ENCODE measurements at regions not wholly inside any gene's neighbourhood (a gene's known extent, or its start where the extent isn't known, plus 50 kb on each side); places are given as distances from the start of the nearest gene placed in this dataset.

DNA sequence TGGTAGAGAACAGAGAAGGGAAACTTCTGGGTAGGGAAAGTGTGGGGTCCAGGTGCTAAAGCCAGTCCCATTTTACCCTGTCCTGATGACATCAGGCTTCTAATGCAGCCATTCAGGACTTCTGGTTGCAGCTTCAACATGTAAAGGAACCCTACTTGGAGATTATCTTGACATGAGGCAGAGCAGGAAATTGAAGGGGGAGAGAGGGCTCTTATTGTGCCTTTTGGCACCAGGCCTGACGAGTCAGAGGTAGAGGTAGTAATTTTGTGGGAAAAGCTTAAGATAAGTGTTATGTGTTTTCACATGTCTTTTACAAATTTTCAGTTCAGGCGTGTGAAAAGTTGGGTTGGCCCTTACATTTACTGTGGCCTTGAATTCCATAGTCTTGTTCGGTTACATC lies 102.4 kb upstream of the APC start:
- Histone ChIP-seq H3K4me3 (no peak overlapping the region), H4K20me1 (replicated peaks; ENCODE audit: insufficient read depth) (no peaks in the 10 kb centered on the region), H3K79me2 (replicated peaks; ENCODE audit: insufficient read depth) (no peaks in the 10 kb centered on the region), H3K27me3 (ENCODE audit: insufficient read depth) (no peaks in the 10 kb centered on the region), H3K4me1 (ENCODE audit: insufficient read depth) (no peaks in the 10 kb centered on the region), H3K36me3 (ENCODE audit: insufficient read depth) (no peaks in the 10 kb centered on the region), H3K27ac (ENCODE audit: low read depth) (no peak overlapping the region), H3K4me2 (no peak overlapping the region), H3K9me2 (ENCODE audit: insufficient read depth) (0 out of 2 replicates have a peak, but pooled peaks cover 6% of the 10 kb centered on the region), H3F3A (replicated peaks; ENCODE audit: low read depth) (no peaks in the 10 kb centered on the region), H2AFZ (peak overlapping the region; percentile 23; the same call in 1 of the 2 replicates)
- ATAC-seq (no peak), DNase-seq (ENCODE audit: low spot score) (no peak)
- Mint-ChIP-seq H3K4me3 (no peak overlapping the region), H3K27ac (no peak overlapping the region), H3K36me3 (ENCODE audit: low read depth) (peaks cover 10% of the 10 kb centered on the region; the same call in 1 of the 3 replicates), H3K4me1 (peaks cover 3% of the 10 kb centered on the region), H3K27me3 (ENCODE audit: insufficient read depth, low read depth, poor library complexity) (no peaks in the 10 kb centered on the region), H3K9me3 (peaks cover 22% of the 10 kb centered on the region)
- TF ChIP-seq STAT1 (IDR thresholded peaks at IDR 0.05; ENCODE audit: unreplicated experiment), result no peak
- no peak for TF ChIP-seq EZH2 (IDR thresholded peaks at IDR 0.05; ENCODE audit: low read depth, unreplicated experiment)
- TF ChIP-seq CREB1 (CRISPR knock-in tag; IDR thresholded peaks at IDR 0.05; ENCODE audit: low read depth), result no peak
- no peak for TF ChIP-seq ZNF114 (CRISPR knock-in tag; IDR thresholded peaks at IDR 0.05)
- TF ChIP-seq JUNB (IDR thresholded peaks at IDR 0.05; ENCODE audit: unreplicated experiment), result no peak
- no peak for TF ChIP-seq EZH2phosphoT487 (IDR thresholded peaks at IDR 0.05; ENCODE audit: unreplicated experiment)
- TF ChIP-seq, protein P1, sequence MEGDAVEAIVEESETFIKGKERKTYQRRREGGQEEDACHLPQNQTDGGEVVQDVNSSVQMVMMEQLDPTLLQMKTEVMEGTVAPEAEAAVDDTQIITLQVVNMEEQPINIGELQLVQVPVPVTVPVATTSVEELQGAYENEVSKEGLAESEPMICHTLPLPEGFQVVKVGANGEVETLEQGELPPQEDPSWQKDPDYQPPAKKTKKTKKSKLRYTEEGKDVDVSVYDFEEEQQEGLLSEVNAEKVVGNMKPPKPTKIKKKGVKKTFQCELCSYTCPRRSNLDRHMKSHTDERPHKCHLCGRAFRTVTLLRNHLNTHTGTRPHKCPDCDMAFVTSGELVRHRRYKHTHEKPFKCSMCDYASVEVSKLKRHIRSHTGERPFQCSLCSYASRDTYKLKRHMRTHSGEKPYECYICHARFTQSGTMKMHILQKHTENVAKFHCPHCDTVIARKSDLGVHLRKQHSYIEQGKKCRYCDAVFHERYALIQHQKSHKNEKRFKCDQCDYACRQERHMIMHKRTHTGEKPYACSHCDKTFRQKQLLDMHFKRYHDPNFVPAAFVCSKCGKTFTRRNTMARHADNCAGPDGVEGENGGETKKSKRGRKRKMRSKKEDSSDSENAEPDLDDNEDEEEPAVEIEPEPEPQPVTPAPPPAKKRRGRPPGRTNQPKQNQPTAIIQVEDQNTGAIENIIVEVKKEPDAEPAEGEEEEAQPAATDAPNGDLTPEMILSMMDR (conservative IDR thresholded peaks at IDR 0.05; ENCODE audit: low read depth in 2 of 2), result no peak
- TF ChIP-seq, protein P2, sequence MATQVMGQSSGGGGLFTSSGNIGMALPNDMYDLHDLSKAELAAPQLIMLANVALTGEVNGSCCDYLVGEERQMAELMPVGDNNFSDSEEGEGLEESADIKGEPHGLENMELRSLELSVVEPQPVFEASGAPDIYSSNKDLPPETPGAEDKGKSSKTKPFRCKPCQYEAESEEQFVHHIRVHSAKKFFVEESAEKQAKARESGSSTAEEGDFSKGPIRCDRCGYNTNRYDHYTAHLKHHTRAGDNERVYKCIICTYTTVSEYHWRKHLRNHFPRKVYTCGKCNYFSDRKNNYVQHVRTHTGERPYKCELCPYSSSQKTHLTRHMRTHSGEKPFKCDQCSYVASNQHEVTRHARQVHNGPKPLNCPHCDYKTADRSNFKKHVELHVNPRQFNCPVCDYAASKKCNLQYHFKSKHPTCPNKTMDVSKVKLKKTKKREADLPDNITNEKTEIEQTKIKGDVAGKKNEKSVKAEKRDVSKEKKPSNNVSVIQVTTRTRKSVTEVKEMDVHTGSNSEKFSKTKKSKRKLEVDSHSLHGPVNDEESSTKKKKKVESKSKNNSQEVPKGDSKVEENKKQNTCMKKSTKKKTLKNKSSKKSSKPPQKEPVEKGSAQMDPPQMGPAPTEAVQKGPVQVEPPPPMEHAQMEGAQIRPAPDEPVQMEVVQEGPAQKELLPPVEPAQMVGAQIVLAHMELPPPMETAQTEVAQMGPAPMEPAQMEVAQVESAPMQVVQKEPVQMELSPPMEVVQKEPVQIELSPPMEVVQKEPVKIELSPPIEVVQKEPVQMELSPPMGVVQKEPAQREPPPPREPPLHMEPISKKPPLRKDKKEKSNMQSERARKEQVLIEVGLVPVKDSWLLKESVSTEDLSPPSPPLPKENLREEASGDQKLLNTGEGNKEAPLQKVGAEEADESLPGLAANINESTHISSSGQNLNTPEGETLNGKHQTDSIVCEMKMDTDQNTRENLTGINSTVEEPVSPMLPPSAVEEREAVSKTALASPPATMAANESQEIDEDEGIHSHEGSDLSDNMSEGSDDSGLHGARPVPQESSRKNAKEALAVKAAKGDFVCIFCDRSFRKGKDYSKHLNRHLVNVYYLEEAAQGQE (IDR thresholded peaks at IDR 0.05; ENCODE audit: unreplicated experiment), result no peak
- TF ChIP-seq ETS1 (IDR thresholded peaks at IDR 0.05), result no peak
- no peak for TF ChIP-seq ZNF331 (CRISPR knock-in tag; IDR thresholded peaks at IDR 0.05; ENCODE audit: low read depth)
- no peak for TF ChIP-seq NANOG (IDR thresholded peaks at IDR 0.05; ENCODE audit: borderline replicate concordance)
- no peak for TF ChIP-seq ZNF462 (CRISPR knock-in tag; IDR thresholded peaks at IDR 0.05)
- TF ChIP-seq POLR2AphosphoS5 (IDR thresholded peaks at IDR 0.05; ENCODE audit: low read depth), result no peak

Data from GM23338 (cell line).